H9 (cell line): ENCODE measurements at regions not wholly inside any gene's neighbourhood (a gene's known extent, or its start where the extent isn't known, plus 50 kb on each side); places are given as distances from the start of the nearest gene placed in this dataset.

Experiments used
- DNase-seq: peaks from one replicate; pipeline ENCODE4 v3.0.0-alpha.2; 2017
- H2AFZ ChIP-seq: one replicate; pipeline ENCODE4 v1.6.1; 2013; ENCODE audit warnings: mild to moderate bottlenecking, low read length, control low read depth, moderate library complexity
- H2AK5ac ChIP-seq: 2 replicates; pipeline ENCODE4 v1.6.1; 2013; ENCODE audit warnings: low read length, control low read depth, mixed read lengths; ENCODE audit not compliant: insufficient read length
- H2BK120ac ChIP-seq: one replicate; pipeline ENCODE4 v1.6.1; 2013; ENCODE audit warnings: low read depth, mild to moderate bottlenecking, low read length, control low read depth, inconsistent platforms; ENCODE audit not compliant: poor library complexity, severe bottlenecking
- H2BK12ac ChIP-seq: 2 replicates; pipeline ENCODE4 v1.6.1; 2013; ENCODE audit warnings: low read length, control low read depth, mixed read lengths, low read depth; ENCODE audit not compliant: insufficient read length
- H2BK15ac ChIP-seq: 2 replicates; pipeline ENCODE4 v1.6.1; 2013; ENCODE audit warnings: low read depth, low read length, control low read depth
- H2BK20ac ChIP-seq: one replicate; pipeline ENCODE4 v1.6.1; 2013; ENCODE audit warnings: low read depth, mild to moderate bottlenecking, low read length, control low read depth, inconsistent platforms; ENCODE audit not compliant: poor library complexity, severe bottlenecking
- H2BK5ac ChIP-seq: 2 replicates; pipeline ENCODE4 v1.6.1; 2013; ENCODE audit warnings: low read length, control low read depth, mixed read lengths; ENCODE audit not compliant: insufficient read length
- H3K14ac ChIP-seq: 2 replicates; pipeline ENCODE4 v1.6.1; 2013; ENCODE audit warnings: low read length, control low read depth; ENCODE audit not compliant: insufficient read depth
- H3K18ac ChIP-seq: 2 replicates; pipeline ENCODE4 v1.6.1; 2013; ENCODE audit warnings: low read depth, mild to moderate bottlenecking, mixed read lengths, low read length, control low read depth; ENCODE audit not compliant: insufficient read length
- H3K23ac ChIP-seq: 2 replicates; pipeline ENCODE4 v1.6.1; 2013; ENCODE audit warnings: low read length, control low read depth, mixed read lengths, low read depth; ENCODE audit not compliant: insufficient read length
- H3K23me2 ChIP-seq: 2 replicates; pipeline ENCODE4 v1.6.1; 2013; ENCODE audit warnings: low read depth, mild to moderate bottlenecking, mixed read lengths, low read length, control low read depth; ENCODE audit not compliant: insufficient read length, poor library complexity, severe bottlenecking
- H3K27ac ChIP-seq: 2 replicates; pipeline ENCODE4 v1.5.1; 2013; ENCODE audit warnings: low read length, control low read depth, mixed read lengths, low read depth; ENCODE audit not compliant: insufficient read length
- H3K27me3 ChIP-seq: 2 replicates; pipeline ENCODE4 v1.6.1; 2013; ENCODE audit warnings: low read length, control low read depth, inconsistent platforms; ENCODE audit not compliant: insufficient read depth
- H3K4ac ChIP-seq: 2 replicates; pipeline ENCODE4 v1.6.1; 2013; ENCODE audit warnings: low read depth, mild to moderate bottlenecking, control low read depth, inconsistent platforms, low read length, moderate library complexity
- H3K4me1 ChIP-seq: 2 replicates; pipeline ENCODE4 v1.6.1; 2013; ENCODE audit warnings: low read length, control low read depth, inconsistent platforms; ENCODE audit not compliant: insufficient read depth
- H3K4me2 ChIP-seq: 2 replicates; pipeline ENCODE4 v1.6.1; 2013; ENCODE audit warnings: low read length, control low read depth, mixed read lengths; ENCODE audit not compliant: insufficient read length, insufficient read depth
- H3K56ac ChIP-seq: 2 replicates; pipeline ENCODE4 v1.6.1; 2013; ENCODE audit warnings: low read depth, mild to moderate bottlenecking, mixed read lengths, low read length, control low read depth; ENCODE audit not compliant: insufficient read length
- H3K79me1 ChIP-seq: 2 replicates; pipeline ENCODE4 v1.6.1; 2013; ENCODE audit warnings: low read depth, mild to moderate bottlenecking, moderate library complexity, low read length, control low read depth, inconsistent platforms; ENCODE audit not compliant: insufficient read depth, poor library complexity, severe bottlenecking
- H3K79me2 ChIP-seq: 2 replicates; pipeline ENCODE4 v1.6.1; 2013; ENCODE audit warnings: low read length, control low read depth, inconsistent platforms; ENCODE audit not compliant: insufficient read depth
- H3K9ac ChIP-seq: 2 replicates; pipeline ENCODE4 v1.6.1; 2013; ENCODE audit warnings: low read length, control low read depth, mixed read lengths; ENCODE audit not compliant: insufficient read length; ENCODE audit errors: extremely low read depth
- H3K9me3 ChIP-seq: one replicate; pipeline ENCODE4 v1.6.1; 2013; ENCODE audit warnings: low read depth, low read length, inconsistent platforms; ENCODE audit not compliant: control insufficient read depth
- H3T11ph ChIP-seq: one replicate; pipeline ENCODE4 v1.6.1; 2013; ENCODE audit warnings: mild to moderate bottlenecking, low read length, control low read depth, inconsistent platforms
- H4K20me1 ChIP-seq: one replicate; pipeline ENCODE4 v1.6.1; 2013; ENCODE audit not compliant: control insufficient read depth, insufficient read length, insufficient read depth
- H4K5ac ChIP-seq: 2 replicates; pipeline ENCODE4 v1.6.1; 2013; ENCODE audit warnings: low read depth, mild to moderate bottlenecking, mixed read lengths, low read length, control low read depth; ENCODE audit not compliant: insufficient read length
- H4K8ac ChIP-seq: replicated peaks from 2 replicates; pipeline ENCODE4 v1.6.1; 2013; ENCODE audit warnings: low read length, control low read depth, mixed read lengths, low read depth; ENCODE audit not compliant: insufficient read length
- H4K91ac ChIP-seq: 2 replicates; pipeline ENCODE4 v1.6.1; 2013; ENCODE audit warnings: low read depth, mild to moderate bottlenecking, moderate library complexity, mixed read lengths, low read length, control low read depth; ENCODE audit not compliant: insufficient read length
- H3K27ac Mint-ChIP-seq, 3 experiments: 2 replicates in 2 of 3; 3 replicates in 1 of 3; pipeline ENCODE4 v1.8.0; 2020 to 2021; ENCODE audit warnings: mixed read lengths in 3 of 3, mild to moderate bottlenecking in 1 of 3, moderate library complexity in 1 of 3
- H3K27me3 Mint-ChIP-seq: 2 replicates; pipeline ENCODE4 v1.8.0; 2021; ENCODE audit warnings: low read depth, mild to moderate bottlenecking, moderate library complexity, mixed read lengths
- H3K36me3 Mint-ChIP-seq, 3 experiments: 2 replicates in 2 of 3; 3 replicates in 1 of 3; pipeline ENCODE4 v1.8.0; 2020 to 2021; ENCODE audit warnings: low read depth in 3 of 3, mixed read lengths in 3 of 3; ENCODE audit not compliant: insufficient read depth in 1 of 3
- H3K4me1 Mint-ChIP-seq, 2 experiments: 2 replicates each; pipeline ENCODE4 v1.8.0; 2020; ENCODE audit warnings: mixed read lengths in 2 of 2
- H3K4me3 Mint-ChIP-seq, 2 experiments: 2 replicates in 1 of 2; 3 replicates in 1 of 2; pipeline ENCODE4 v1.8.0; 2020 to 2021; ENCODE audit warnings: mild to moderate bottlenecking in 2 of 2, mixed read lengths in 2 of 2, moderate library complexity in 1 of 2
- H3K9me3 Mint-ChIP-seq, 2 experiments: 2 replicates in 1 of 2; 3 replicates in 1 of 2; pipeline ENCODE4 v1.8.0; 2020; ENCODE audit warnings: mild to moderate bottlenecking in 2 of 2, mixed read lengths in 2 of 2, moderate library complexity in 1 of 2
- CTCF ChIP-seq: fragments of 200-600 bp; sonication (generic); conservative IDR thresholded peaks from 3 replicates; pipeline ENCODE4 v1.8.0; 2021; ENCODE audit warnings: antibody characterized with exemption, mild to moderate bottlenecking
- WGBS: extraction: QIAGEN DNeasy Blood & Tissue Kit; methylation state at CpG from one replicate; pipeline ENCODE4 v1.1.7; 2013; ENCODE audit warnings: missing lambda C conversion rate, low lambda C conversion rate, mixed read lengths; ENCODE audit not compliant: insufficient read length; ENCODE audit errors: extremely low coverage; 5-methylcytosine and 5-hydroxymethylcytosine counted together

GRCh38 chr21:27145134-27145798, 178.4 kb upstream of the ADAMTS5 start:
- Histone ChIP-seq H3K79me1 (no peaks in the 10 kb centered on the region), H3T11ph (no peak overlapping the region), H2AK5ac (no peak overlapping the region), H3K79me2 (no peaks in the 10 kb centered on the region), H3K4me1 (no peaks in the 10 kb centered on the region), H3K9me3 (no peaks in the 10 kb centered on the region), H3K27ac (no peak overlapping the region), H4K20me1 (no peaks in the 10 kb centered on the region), H4K8ac (no peak overlapping the region), H3K23me2 (no peaks in the 10 kb centered on the region), H2AFZ (no peak overlapping the region), H3K4ac (no peak overlapping the region), H3K9ac (no peak overlapping the region), H3K23ac (no peak overlapping the region), H2BK120ac (no peak overlapping the region), H3K14ac (no peak overlapping the region), H3K56ac (no peak overlapping the region), H2BK5ac (no peak overlapping the region), H3K18ac (no peak overlapping the region), H3K27me3 (no peaks in the 10 kb centered on the region), H4K5ac (no peak overlapping the region), H2BK15ac (no peak overlapping the region), H2BK12ac (no peak overlapping the region), H2BK20ac (no peak overlapping the region), H3K4me2 (no peak overlapping the region), H4K91ac (no peak overlapping the region)
- H3K27ac Mint-ChIP-seq, result no peak overlapping the region
- H3K4me3 Mint-ChIP-seq, result no peak overlapping the region
- H3K36me3 Mint-ChIP-seq, result peaks cover 7 to 9% (median 8%) of the 10 kb centered on the region in 3 experiments; a peak in 6 of 7 replicates
- no peak for TF ChIP-seq CTCF
- H3K9me3 Mint-ChIP-seq, result peaks cover 10 to 14% of the 10 kb centered on the region in 2 experiments; a peak in 4 of 5 replicates
- no peaks in the 10 kb centered on the region for H3K27me3 Mint-ChIP-seq
- no CpG with 5 or more reads among the region's 6 CpGs for WGBS
- H3K4me1 Mint-ChIP-seq, result peaks cover 3 to 5% of the 10 kb centered on the region in 2 experiments; a peak in 3 of 4 replicates
- DNase-seq, result no peak
